Keratinocyte (primary cell): ENCODE measurements at regions not wholly inside any gene's neighbourhood (a gene's known extent, or its start where the extent isn't known, plus 50 kb on each side); places are given as distances from the start of the nearest gene placed in this dataset.

Source experiments
- DNase-seq: peaks from one replicate; pipeline ENCODE4 v3.0.0-alpha.2; 2011; ENCODE audit warnings: low read depth, missing footprints, low spot score
- FAIRE-seq: peaks from 2 replicates; lab custom pipeline; 2011; peaks lifted over from hg19 to GRCh38; lab: Jason Lieb, UNC
- H2AFZ ChIP-seq: 2 replicates; pipeline ENCODE4 v1.6.0; 2012; ENCODE audit warnings: low read length, control low read depth, inconsistent platforms; ENCODE audit not compliant: control insufficient read depth
- H3K27ac ChIP-seq: 2 replicates; pipeline ENCODE4 v1.5.1; 2011; ENCODE audit warnings: low read length; ENCODE audit not compliant: control insufficient read depth, insufficient read depth
- H3K27me3 ChIP-seq: 3 replicates; pipeline ENCODE4 v1.6.0; 2011; ENCODE audit warnings: low read length; ENCODE audit not compliant: control insufficient read depth, insufficient read depth; ENCODE audit errors: extremely low read depth
- H3K36me3 ChIP-seq, 2 experiments: 2 replicates in 1 of 2; 3 replicates in 1 of 2; pipeline ENCODE4 v1.5.1; 2011; ENCODE audit warnings: low read length in 2 of 2, mild to moderate bottlenecking in 1 of 2; ENCODE audit not compliant: control insufficient read depth in 2 of 2, insufficient read depth in 2 of 2; ENCODE audit errors: extremely low read depth in 1 of 2
- H3K4me1 ChIP-seq: 3 replicates; pipeline ENCODE4 v1.5.1; 2011; ENCODE audit warnings: low read length; ENCODE audit not compliant: control insufficient read depth, insufficient read depth; ENCODE audit errors: extremely low read depth
- H3K4me2 ChIP-seq: 3 replicates; pipeline ENCODE4 v1.6.0; 2011; ENCODE audit warnings: low read depth, low read length; ENCODE audit not compliant: control insufficient read depth, insufficient read depth; ENCODE audit errors: extremely low read depth
- H3K4me3 ChIP-seq, 3 experiments: fragments of 200-600 bp in 1 of 3; sonication (generic) in 1 of 3; 2 replicates in 2 of 3; 3 replicates in 1 of 3; pipeline ENCODE4 v1.5.1; 2011 to 2016; ENCODE audit warnings: low read length in 3 of 3, mild to moderate bottlenecking in 3 of 3, control low read depth in 2 of 3, inconsistent platforms in 1 of 3, low read depth in 1 of 3, mixed read lengths in 1 of 3, mixed run types in 1 of 3, moderate library complexity in 1 of 3; ENCODE audit not compliant: control insufficient read depth in 2 of 3, insufficient read depth in 2 of 3; ENCODE audit errors: extremely low read depth in 1 of 3
- H3K79me2 ChIP-seq: 2 replicates; pipeline ENCODE4 v1.6.0; 2012; ENCODE audit warnings: low read length; ENCODE audit not compliant: control insufficient read depth, insufficient read depth
- H3K9ac ChIP-seq: 3 replicates; pipeline ENCODE4 v1.6.0; 2011; ENCODE audit warnings: low read length; ENCODE audit not compliant: control insufficient read depth, insufficient read depth; ENCODE audit errors: extremely low read depth
- H3K9me1 ChIP-seq: 3 replicates; pipeline ENCODE4 v1.6.0; 2011; ENCODE audit warnings: low read length; ENCODE audit not compliant: control insufficient read depth, insufficient read depth; ENCODE audit errors: extremely low read depth
- H3K9me3 ChIP-seq: 2 replicates; pipeline ENCODE4 v1.5.1; 2012; ENCODE audit warnings: low read depth, low read length; ENCODE audit not compliant: control insufficient read depth
- H4K20me1 ChIP-seq: 3 replicates; pipeline ENCODE4 v1.6.0; 2011; ENCODE audit warnings: low read length; ENCODE audit not compliant: control insufficient read depth, insufficient read depth; ENCODE audit errors: extremely low read depth
- CTCF ChIP-seq, 3 experiments: IDR thresholded peaks in 1 of 3; conservative IDR thresholded peaks in 1 of 3; optimal IDR thresholded peaks in 1 of 3; 2 replicates in 2 of 3; 3 replicates in 1 of 3; pipeline versions ENCODE3 to v1.5.1; 2011; ENCODE audit warnings: low read length in 3 of 3, mild to moderate bottlenecking in 3 of 3, moderate library complexity in 2 of 3, control low read depth in 1 of 3, inconsistent platforms in 1 of 3; ENCODE audit not compliant: insufficient read depth in 2 of 3; ENCODE audit errors: extremely low read depth in 1 of 3
- EZH2 ChIP-seq: IDR thresholded peaks from one replicate; pipeline ENCODE4 v1.6.1; 2012; ENCODE audit warnings: inconsistent platforms, mild to moderate bottlenecking, low read length, moderate library complexity
- dilution Hi-C: fragments of 300-500 bp; cut with MboI; formaldehyde crosslinking; loops from one replicate; pipeline ENCODE4 v1.7.0; 2020; ENCODE audit warnings: low sequenced_read_pairs; ENCODE audit not compliant: extremely low pct_ligation_motif_present

DNA sequence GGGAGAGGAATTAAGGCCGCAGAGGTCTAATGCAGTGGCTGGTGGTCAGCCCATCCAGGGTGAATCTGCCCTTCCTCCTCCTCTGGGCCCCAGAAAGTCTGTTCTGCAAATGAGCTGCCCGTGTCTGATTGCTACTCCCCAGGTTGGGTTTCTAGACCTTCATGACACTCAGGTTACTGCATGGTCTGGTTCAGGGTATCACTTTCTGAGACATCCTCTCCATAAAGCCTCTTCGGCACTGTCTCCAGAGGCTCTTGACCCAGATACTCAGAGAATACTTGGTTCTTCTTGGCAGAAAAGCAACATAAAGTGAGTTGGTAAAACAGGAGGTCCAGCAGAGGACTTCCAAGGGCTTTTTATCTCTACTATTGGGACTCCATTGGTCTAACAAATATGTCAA lies 62.5 kb upstream of the GDNF start:
- Histone ChIP-seq H3K27me3 (no peaks in the 10 kb centered on the region), H3K36me3 (no peaks in the 10 kb centered on the region), H3K4me2 (no peak overlapping the region), H3K9me1 (no peaks in the 10 kb centered on the region), H3K9ac (no peak overlapping the region), H2AFZ (no peak overlapping the region), H4K20me1 (no peaks in the 10 kb centered on the region), H3K27ac (no peak overlapping the region), H3K4me1 (no peaks in the 10 kb centered on the region), H3K79me2 (no peaks in the 10 kb centered on the region), H3K4me3 (no peak overlapping the region), H3K9me3 (no peaks in the 10 kb centered on the region)
- no peak for TF ChIP-seq EZH2
- no peak for TF ChIP-seq CTCF (optimal IDR thresholded peaks at IDR 0.05 in 1 of 3, IDR thresholded peaks at IDR 0.05 in 1 of 3, conservative IDR thresholded peaks at IDR 0.05 in 1 of 3; ENCODE audit: extremely low read depth in 1 of 3, insufficient read depth in 2 of 3, low read length in 3 of 3)
- no peak for DNase-seq
- dilution Hi-C loops = no loop called here
- no peak for FAIRE-seq

- Histone ChIP-seq H3K4me1 (no peaks in the 10 kb centered on the region), H3K27ac (no peak overlapping the region), H2AFZ (no peak overlapping the region), H3K9ac (no peak overlapping the region), H3K27me3 (no peaks in the 10 kb centered on the region), H3K36me3 (no peaks in the 10 kb centered on the region), H3K9me1 (no peaks in the 10 kb centered on the region), H3K79me2 (no peaks in the 10 kb centered on the region), H3K9me3 (no peaks in the 10 kb centered on the region), H4K20me1 (no peaks in the 10 kb centered on the region), H3K4me3 (no peak overlapping the region), H3K4me2 (no peak overlapping the region)
- no peak for FAIRE-seq
- TF ChIP-seq CTCF (optimal IDR thresholded peaks at IDR 0.05 in 1 of 3, IDR thresholded peaks at IDR 0.05 in 1 of 3, conservative IDR thresholded peaks at IDR 0.05 in 1 of 3; ENCODE audit: extremely low read depth in 1 of 3, insufficient read depth in 2 of 3, low read length in 3 of 3) (peak in 1 of 3 experiments; percentile 58), EZH2 (no peak)
- dilution Hi-C loops = no loop called here
- no peak for DNase-seq
Measured at GRCh38 chr5:37900692-37901091, 60.9 kb upstream of the GDNF start.
